Suprapubic skin (tissue), 4 donors: ENCODE measurements at regions not wholly inside any gene's neighbourhood (a gene's known extent, or its start where the extent isn't known, plus 50 kb on each side); places are given as distances from the start of the nearest gene placed in this dataset.

Experiments
- DNase-seq, 2 donors: peaks; one replicate each; pipeline ENCODE4 v3.0.0-alpha.2; 2019; ENCODE audit warnings: low spot score in 2 of 2
- H3K27ac ChIP-seq: fragments of 200-600 bp; sonication (generic); one replicate; pipeline ENCODE4 v1.5.1; 2019
- H3K27me3 ChIP-seq: fragments of 200-600 bp; sonication (generic); one replicate; pipeline ENCODE4 v1.5.1; 2019
- H3K36me3 ChIP-seq: fragments of 200-600 bp; sonication (generic); one replicate; pipeline ENCODE4 v1.5.1; 2019
- H3K4me1 ChIP-seq: fragments of 200-600 bp; sonication (generic); one replicate; pipeline ENCODE4 v1.5.1; 2019
- H3K4me3 ChIP-seq: fragments of 200-600 bp; sonication (generic); one replicate; pipeline ENCODE4 v1.5.1; 2019; ENCODE audit warnings: mild to moderate bottlenecking
- H3K9me3 ChIP-seq: fragments of 200-600 bp; sonication (generic); one replicate; pipeline ENCODE4 v1.5.1; 2019
- CTCF ChIP-seq, 2 donors: fragments of 200-600 bp in 1 of 2; fragments of 450-650 bp in 1 of 2; sonication (generic) in 1 of 2; IDR thresholded peaks; one replicate each; pipeline ENCODE4 v1.5.1; 2016 to 2019; ENCODE audit warnings: antibody characterized with exemption in 2 of 2, mild to moderate bottlenecking in 1 of 2, moderate library complexity in 1 of 2
- EP300 ChIP-seq: sonication (generic); formaldehyde crosslinking; IDR thresholded peaks from one replicate; pipeline ENCODE4 v1.6.1; 2017; ENCODE audit warnings: antibody characterized with exemption
- POLR2A ChIP-seq, 2 donors: fragments of 450-650 bp; IDR thresholded peaks; one replicate each; pipeline ENCODE4 v1.6.1; 2017; ENCODE audit warnings: antibody characterized with exemption in 2 of 2, mild to moderate bottlenecking in 2 of 2, moderate library complexity in 2 of 2
- POLR2AphosphoS5 ChIP-seq, 3 donors: sonication (generic); formaldehyde crosslinking; IDR thresholded peaks; one replicate each; pipeline ENCODE4 v1.6.1; 2017; ENCODE audit warnings: antibody characterized with exemption in 3 of 3
- WGBS: methylation state at CpG from one replicate; pipeline ENCODE4 v1.1.5; 2018; 5-methylcytosine and 5-hydroxymethylcytosine counted together

DNA sequence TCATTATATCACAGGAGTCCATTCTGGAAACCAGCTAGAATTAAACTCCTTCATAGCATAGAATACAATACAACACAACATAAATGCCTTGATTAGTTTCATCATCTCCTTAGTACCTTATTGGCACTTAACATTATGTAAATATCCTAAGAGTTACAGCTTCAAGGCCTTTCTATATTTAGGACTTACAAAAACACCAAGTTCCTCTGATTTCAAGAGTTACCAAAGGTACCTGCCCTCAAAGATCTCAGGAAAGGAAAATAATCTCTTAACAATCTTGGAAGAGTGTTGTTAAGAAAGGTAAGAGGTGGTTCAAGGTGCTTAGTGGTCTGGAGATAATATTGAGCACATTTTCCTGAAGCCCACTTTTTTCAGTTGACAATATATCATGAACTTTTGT, 477.7 kb downstream of the IGSF11 start:
- DNase-seq = no peak
- Histone ChIP-seq H3K36me3 (no peaks in the 10 kb centered on the region), H3K27me3 (no peaks in the 10 kb centered on the region), H3K27ac (no peak overlapping the region), H3K4me1 (no peaks in the 10 kb centered on the region), H3K4me3 (no peak overlapping the region), H3K9me3 (no peaks in the 10 kb centered on the region)
- TF ChIP-seq CTCF (IDR thresholded peaks at IDR 0.05) = no peak
- TF ChIP-seq POLR2A (IDR thresholded peaks at IDR 0.05) = no peak
- TF ChIP-seq POLR2AphosphoS5 (IDR thresholded peaks at IDR 0.05) = no peak
- no peak for TF ChIP-seq EP300

DNA sequence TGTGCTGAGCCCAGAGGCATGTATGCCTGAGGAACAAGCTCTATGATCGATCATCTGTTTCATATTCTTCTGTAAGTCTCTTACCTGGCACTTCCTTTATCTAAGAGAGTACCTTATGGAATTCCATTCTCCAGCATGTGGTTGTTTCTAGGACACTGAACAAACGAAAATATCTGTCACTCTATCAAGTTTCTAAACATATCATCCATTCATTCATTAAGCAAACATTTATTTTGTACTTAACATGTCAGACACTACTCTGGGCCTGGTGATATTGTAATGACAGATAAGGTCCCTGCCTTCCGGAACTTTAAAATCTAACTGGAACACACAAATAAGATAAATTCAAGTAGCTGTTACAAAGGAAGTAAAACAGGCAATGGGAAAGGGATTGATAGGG, 477.1 kb downstream of the IGSF11 start:
- WGBS = 54% methylated on average over 3 of the region's 3 CpGs
- Histone ChIP-seq H3K36me3 (no peaks in the 10 kb centered on the region), H3K9me3 (no peaks in the 10 kb centered on the region), H3K27me3 (no peaks in the 10 kb centered on the region), H3K27ac (no peak overlapping the region), H3K4me1 (no peaks in the 10 kb centered on the region), H3K4me3 (no peak overlapping the region)
- TF ChIP-seq POLR2AphosphoS5 (IDR thresholded peaks at IDR 0.05) (no peak), EP300 (no peak), CTCF (IDR thresholded peaks at IDR 0.05) (no peak)
- DNase-seq = no peak

DNA sequence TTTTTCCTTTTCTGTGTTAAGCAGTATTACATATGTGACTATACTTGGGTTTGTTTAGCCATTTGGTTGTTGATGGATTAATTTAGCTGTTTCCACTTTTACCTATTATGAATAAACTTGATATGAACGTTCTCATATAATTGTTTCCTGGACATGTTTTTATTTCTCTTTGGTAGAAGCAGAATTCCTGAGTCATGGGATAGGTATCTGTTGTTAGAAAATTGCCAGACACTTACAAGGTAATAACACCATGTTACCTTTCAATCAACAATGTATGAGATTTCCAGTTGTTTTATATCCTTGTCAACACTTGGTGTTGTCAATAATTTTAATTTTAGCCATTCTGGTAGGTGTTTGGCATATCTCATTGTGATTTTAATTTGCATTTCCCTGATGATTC, 475.4 kb downstream of the IGSF11 start:
- no peaks in the 10 kb centered on the region for H3K27me3 ChIP-seq
- no peaks in the 10 kb centered on the region for H3K9me3 ChIP-seq
- H3K4me1 ChIP-seq = no peaks in the 10 kb centered on the region
- 51% methylated on average over 1 of the region's 1 CpG for WGBS
- H3K36me3 ChIP-seq = no peaks in the 10 kb centered on the region
- H3K4me3 ChIP-seq = no peak overlapping the region
- TF ChIP-seq EP300 (no peak), CTCF (IDR thresholded peaks at IDR 0.05) (no peak), POLR2AphosphoS5 (IDR thresholded peaks at IDR 0.05) (no peak), POLR2A (IDR thresholded peaks at IDR 0.05) (no peak)
- DNase-seq = no peak
- no peak overlapping the region for H3K27ac ChIP-seq

GRCh38 chr3:118564800-118565199, 469.8 kb downstream of the IGSF11 start:
- H3K9me3 ChIP-seq = no peaks in the 10 kb centered on the region
- TF ChIP-seq POLR2AphosphoS5 (IDR thresholded peaks at IDR 0.05) (no peak), EP300 (no peak), CTCF (IDR thresholded peaks at IDR 0.05) (no peak)
- no peaks in the 10 kb centered on the region for H3K36me3 ChIP-seq
- H3K27me3 ChIP-seq = no peaks in the 10 kb centered on the region
- H3K4me1 ChIP-seq = no peaks in the 10 kb centered on the region
- DNase-seq = no peak
- H3K4me3 ChIP-seq = no peak overlapping the region
- no peak overlapping the region for H3K27ac ChIP-seq

GRCh38 chr3:118573912-118574311, 460.7 kb downstream of the IGSF11 start:
- no peak for DNase-seq
- no peaks in the 10 kb centered on the region for H3K4me1 ChIP-seq
- H3K27ac ChIP-seq = no peak overlapping the region
- no peak overlapping the region for H3K4me3 ChIP-seq
- H3K36me3 ChIP-seq = no peaks in the 10 kb centered on the region
- no peaks in the 10 kb centered on the region for H3K27me3 ChIP-seq
- TF ChIP-seq POLR2AphosphoS5 (IDR thresholded peaks at IDR 0.05) = no peak
- no peak for TF ChIP-seq EP300
- no peak for TF ChIP-seq CTCF (IDR thresholded peaks at IDR 0.05)
- no peak for TF ChIP-seq POLR2A (IDR thresholded peaks at IDR 0.05)
- 51% methylated on average over 2 of the region's 2 CpGs for WGBS
- H3K9me3 ChIP-seq = peaks cover 5% of the 10 kb centered on the region
